HG03460 (cell line): ENCODE measurements at regions not wholly inside any gene's neighbourhood (a gene's known extent, or its start where the extent isn't known, plus 50 kb on each side); places are given as distances from the start of the nearest gene placed in this dataset.
"Not testable (repeated sequence)": the region's sequence is repeated elsewhere in the genome, so short reads cannot be mapped to it uniquely, and the experiment has no call there.

Experiments used
- ATAC-seq: cut with Tn5 transposase; IDR thresholded peaks from one replicate; pipeline ENCODE4 v1.9.1; 2021; ENCODE audit not compliant: unreplicated experiment

GRCh38 chr10:91002656-91003055 is 81.8 kb upstream of the ANKRD1 start:
- no peak for ATAC-seq

- not testable (repeated sequence) for ATAC-seq
These were observed 82.5 kb upstream of the ANKRD1 start for GRCh38 chr10:91003379-91003778.

- not testable (repeated sequence) for ATAC-seq
These were observed 84.4 kb upstream of the ANKRD1 start for GRCh38 chr10:91005276-91005675.

GRCh38 chr10:91006001-91006751 is 85.3 kb upstream of the ANKRD1 start:
- no peak for ATAC-seq

- peak; percentile 91 for ATAC-seq
These were observed 86.0 kb upstream of the ANKRD1 start for GRCh38 chr10:91006752-91007346.

DNA sequence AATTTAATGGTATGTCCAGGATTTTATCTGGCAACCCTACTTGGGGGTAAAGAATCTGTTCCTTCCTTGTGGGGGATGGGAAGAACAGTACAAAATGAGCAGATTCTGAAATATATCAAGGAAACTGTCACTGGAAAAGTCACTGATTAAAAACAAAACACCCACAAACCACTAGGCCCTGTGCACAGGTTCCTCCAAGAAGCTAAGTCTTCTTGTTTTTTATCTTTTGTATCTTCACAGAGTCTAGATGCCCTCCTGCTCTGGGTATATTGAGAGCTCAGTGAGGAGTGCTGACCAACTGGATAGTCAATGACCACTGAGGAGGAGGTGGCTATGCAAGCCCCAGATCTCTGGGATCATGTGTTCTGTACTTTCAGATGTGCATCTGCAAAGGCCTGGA is 86.8 kb upstream of the ANKRD1 start:
- ATAC-seq = no peak

DNA sequence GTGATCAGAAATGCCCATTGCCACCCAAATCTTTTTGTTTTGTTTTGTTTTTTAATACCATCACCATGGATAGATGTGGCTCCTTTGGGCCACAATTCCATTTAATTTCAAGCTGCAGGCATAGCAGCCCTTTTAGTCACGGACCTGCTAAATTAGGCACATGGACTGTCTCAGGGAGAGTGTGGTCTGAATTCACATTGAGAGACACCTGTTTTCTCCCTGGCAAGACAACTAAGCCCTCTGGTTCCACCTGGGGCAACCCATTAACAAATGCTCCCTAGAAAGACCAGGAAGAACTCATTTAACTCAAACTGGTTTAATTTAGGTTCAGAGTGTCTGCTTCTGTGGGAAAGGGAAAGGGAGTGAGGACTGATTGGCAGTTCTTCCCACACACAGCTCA is 88.2 kb upstream of the ANKRD1 start:
- no peak for ATAC-seq

DNA sequence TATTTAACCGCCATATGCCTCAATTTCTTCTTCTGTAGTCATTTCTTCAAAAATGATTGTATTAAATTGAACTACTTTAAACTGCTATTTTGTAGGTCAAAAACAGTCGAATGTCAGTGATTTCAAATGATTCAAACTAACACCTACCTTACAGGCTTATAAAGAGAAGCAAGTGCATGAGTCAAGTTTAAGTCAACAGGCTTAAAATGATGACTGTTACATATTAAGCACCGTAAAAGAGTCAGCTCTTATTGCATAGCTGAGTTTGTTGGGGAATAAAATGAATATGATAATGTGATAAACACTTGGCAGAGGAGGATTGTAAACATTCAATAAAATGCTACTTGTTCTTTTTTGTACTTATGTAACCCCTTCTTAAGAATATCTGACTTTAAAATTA is 90.1 kb upstream of the ANKRD1 start:
- ATAC-seq = no peak

GRCh38 chr10:91012502-91012901 is 91.6 kb upstream of the ANKRD1 start:
- ATAC-seq = no peak

GRCh38 chr10:91013985-91014384 is 93.1 kb upstream of the ANKRD1 start:
- no peak for ATAC-seq

GRCh38 chr10:91017198-91017597 is 96.3 kb upstream of the ANKRD1 start:
- ATAC-seq = no peak

- no peak for ATAC-seq
These were observed 101.0 kb upstream of the ANKRD1 start for GRCh38 chr10:91021901-91022300.

DNA sequence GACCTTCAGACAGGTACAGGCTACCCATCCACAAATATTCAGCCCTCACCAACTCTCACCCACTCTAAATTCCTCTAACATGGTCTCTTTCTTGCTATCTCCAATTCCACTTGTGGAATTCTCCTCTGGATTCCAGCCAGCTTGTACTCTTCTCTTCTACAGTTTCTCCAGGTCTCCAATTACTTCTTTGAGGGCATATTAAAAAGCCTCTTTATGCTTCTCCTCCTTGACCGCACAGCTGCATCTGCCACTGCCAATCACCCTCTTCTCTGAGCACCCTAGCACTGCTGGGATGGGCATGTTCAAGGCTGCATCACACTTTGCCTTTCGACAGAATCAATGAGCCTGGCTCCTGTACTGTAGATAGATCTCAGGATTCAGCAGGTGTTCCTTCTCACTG is 101.5 kb upstream of the ANKRD1 start:
- ATAC-seq = no peak

DNA sequence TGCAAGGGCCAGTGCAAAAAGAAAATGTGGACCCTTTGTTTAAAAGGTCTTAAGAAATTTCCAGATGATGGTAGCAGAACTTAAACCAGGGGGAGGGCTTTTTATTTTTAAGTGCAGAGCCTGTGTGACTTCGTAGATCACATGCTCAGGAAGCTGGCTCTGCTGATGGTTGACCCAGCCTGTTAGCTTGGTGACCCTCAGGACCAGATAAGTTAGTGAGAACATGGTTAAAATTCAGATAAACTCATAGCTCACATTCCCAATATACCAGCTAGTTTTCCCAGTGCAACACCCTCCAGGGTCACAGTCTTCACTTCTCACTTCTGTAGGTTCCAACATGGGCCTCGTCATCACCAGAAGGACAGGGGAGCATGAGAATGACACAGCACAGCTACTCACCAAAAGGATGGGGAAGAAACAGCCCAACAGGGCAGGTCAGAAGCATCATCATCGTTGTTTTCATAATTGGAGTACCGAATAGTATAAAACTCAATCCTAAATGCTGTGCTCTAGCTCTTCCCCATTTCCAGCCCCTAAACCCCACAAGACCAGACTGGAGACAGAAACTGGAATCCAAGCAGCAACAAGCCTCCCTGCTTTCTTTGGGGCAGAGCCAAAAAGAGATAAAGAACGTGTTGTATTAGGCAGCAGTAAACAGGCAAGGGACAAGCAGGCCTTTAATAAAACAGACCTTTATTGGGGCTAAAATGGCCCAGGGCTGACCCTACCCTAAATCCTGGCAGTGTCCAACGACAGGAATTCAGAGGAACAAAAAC is 102.2 kb upstream of the ANKRD1 start:
- no peak for ATAC-seq

DNA sequence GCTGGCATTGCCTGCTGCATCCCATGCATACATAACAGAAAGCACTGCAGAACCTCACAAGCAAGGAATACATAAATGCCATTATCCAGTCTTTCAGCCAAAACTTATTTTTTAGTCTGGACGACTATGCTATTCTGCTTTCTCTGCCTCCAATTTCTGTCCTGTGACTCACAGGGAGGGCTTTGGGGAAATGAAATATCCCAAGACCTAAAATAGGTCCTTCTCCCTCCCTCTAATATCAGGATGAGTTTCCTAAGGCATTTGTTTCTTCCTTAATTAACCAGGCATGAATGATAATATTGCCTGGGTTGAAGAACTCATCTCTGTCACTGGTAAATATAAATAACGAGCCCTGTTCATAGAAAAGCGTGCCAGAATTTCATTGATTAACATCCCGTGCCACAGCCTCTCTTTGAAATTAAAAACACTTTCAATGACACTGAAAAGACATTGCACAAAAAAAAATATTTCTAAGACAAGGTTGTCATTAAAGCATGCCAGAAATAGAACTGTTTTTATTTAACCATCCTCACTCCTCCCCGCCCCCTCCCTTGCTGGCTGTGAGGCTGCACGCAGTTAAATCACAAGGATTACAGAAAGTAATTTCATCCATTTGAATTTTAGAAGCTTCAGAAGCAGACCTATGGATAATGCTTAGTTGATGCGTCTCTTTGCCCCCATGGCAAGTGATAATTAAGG is 103.0 kb upstream of the ANKRD1 start:
- no peak for ATAC-seq

DNA sequence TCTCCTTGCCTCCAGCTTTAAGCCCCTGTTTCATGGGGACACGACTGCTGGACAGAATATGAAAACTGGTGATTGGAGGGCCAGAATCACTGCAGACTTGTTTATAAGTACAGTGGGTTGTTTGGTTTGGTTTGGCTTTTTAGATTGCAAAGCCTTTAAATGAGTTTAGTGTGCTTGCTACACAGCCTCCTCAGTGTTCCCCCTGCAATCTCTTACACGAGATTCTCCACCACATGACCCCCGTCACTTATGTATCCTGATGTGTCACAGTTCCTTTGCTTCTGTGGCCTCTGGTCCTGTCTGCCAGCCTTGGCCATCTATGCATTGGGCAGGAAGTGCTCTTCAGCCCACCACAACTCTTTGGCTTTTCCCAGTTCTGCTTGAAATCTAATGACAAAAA is 103.7 kb upstream of the ANKRD1 start:
- ATAC-seq = no peak

GRCh38 chr10:91032611-91033206 is 111.8 kb upstream of the ANKRD1 start:
- no peak for ATAC-seq

DNA sequence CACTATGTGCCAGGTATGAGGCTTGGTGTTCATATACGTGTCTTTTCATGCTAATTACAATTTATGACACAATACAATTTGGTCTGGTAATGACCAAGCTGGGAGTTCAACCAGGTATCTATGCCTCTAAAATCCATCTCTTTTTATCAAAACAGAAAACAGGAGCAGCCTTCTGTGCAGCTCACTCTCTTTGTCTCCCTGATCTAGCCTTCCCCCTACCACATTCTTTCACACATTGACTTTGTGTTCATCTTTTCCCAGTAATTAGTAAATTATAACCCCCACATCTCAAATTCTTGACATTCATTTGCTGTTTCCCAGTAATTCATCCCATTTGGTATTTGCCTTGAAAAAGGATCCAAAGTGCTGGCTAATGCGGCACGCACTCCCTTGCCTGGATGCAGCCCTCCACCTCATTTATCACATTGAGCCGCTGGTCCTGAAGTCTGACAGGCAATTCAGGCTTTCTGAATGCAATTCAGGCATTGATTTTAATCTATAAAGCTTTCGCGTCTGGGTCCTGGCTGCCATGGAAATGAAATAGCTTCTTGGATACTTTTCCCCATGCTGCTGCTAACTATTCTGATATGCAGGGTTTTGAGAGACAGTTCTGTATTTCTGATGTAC is 112.5 kb upstream of the ANKRD1 start:
- no peak for ATAC-seq

DNA sequence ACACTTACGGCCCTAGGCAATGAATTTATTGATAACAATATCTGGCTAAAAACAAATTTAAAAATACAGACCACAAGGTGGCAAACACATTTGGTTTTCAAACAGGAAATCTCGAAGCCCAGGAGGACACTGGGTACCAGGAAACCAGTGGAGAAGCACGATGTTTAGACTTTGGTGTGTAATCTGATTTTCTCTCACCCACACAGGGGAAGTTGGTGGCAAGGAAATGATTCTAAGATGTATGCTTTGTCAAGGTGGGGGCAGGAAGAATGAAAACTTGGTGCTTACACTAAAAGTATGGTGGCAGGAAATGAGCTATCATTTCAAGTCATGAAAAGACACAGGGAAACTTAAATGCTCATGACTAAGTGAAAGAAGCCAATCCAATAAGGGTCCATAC is 113.2 kb upstream of the ANKRD1 start:
- ATAC-seq = no peak

DNA sequence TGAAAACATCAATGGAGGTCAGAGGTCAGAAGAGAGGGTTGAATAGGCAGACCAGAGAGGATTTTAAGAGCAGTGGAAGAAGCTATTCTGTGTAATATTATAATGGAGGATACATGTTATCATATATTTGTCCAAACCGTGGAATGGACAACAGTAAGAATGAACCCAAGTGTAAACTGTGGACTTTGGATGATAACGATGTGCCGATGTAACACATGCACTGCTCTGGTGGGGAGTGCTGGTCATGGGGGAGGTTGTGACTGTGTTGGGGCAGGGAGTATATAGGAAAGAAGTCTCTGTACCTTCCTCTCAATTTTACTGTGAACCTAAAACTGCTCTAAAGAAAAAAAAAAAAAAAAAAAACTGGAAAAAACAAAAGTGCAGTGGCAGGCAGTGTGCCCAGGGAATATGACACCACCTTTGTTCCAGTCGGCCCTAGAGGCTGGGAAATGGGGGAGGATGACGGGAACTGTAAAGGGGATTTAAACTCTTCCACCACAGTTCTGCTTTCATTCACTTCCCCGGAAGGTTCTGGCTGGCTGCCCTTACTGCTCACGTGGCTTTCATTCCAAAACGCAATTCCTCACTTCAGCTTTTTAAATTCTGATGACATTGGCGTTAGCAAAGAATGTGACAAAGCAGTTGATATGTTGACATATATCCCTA is 113.7 kb upstream of the ANKRD1 start:
- no peak for ATAC-seq
